DMS114 treated with DMSO at 0.1 percent for 48 hours (cell line): ENCODE measurements at regions not wholly inside any gene's neighbourhood (a gene's known extent, or its start where the extent isn't known, plus 50 kb on each side); places are given as distances from the start of the nearest gene placed in this dataset.
"Not testable (repeated sequence)": the region's sequence is repeated elsewhere in the genome, so short reads cannot be mapped to it uniquely, and the experiment has no call there.

Experiments
- DNase-seq: peaks from one replicate; lab custom pipeline; 2025; ENCODE audit not compliant: unreplicated experiment; lab: John Stamatoyannopoulos, UW

- no peak for DNase-seq
These were observed 749.4 kb downstream of the UQCRFS1 start for GRCh38 chr19:28463493-28464053.

- DNase-seq: no peak
These were observed 755.3 kb downstream of the UQCRFS1 start for GRCh38 chr19:28457620-28458019.

- DNase-seq: no peak
These were observed 756.1 kb downstream of the UQCRFS1 start for GRCh38 chr19:28456708-28457320.

GRCh38 chr19:28456252-28456651, 756.7 kb downstream of the UQCRFS1 start:
- DNase-seq: no peak

- no peak for DNase-seq
These were observed 758.9 kb downstream of the UQCRFS1 start for GRCh38 chr19:28454083-28454482.

GRCh38 chr19:28453420-28453819, 759.5 kb downstream of the UQCRFS1 start:
- DNase-seq: no peak

GRCh38 chr19:28449803-28450202, 763.1 kb downstream of the UQCRFS1 start:
- no peak for DNase-seq

- DNase-seq: no peak
These were observed 766.4 kb downstream of the UQCRFS1 start for GRCh38 chr19:28446511-28446910.

GRCh38 chr19:28445826-28446225, 767.1 kb downstream of the UQCRFS1 start:
- DNase-seq: no peak

GRCh38 chr19:28444362-28444761, 768.6 kb downstream of the UQCRFS1 start:
- DNase-seq: no peak

- DNase-seq: no peak
These were observed 769.6 kb downstream of the UQCRFS1 start for GRCh38 chr19:28443361-28443760.

GRCh38 chr19:28437390-28438346, 775.3 kb downstream of the UQCRFS1 start:
- no peak for DNase-seq

GRCh38 chr19:28436320-28436719, 776.6 kb downstream of the UQCRFS1 start:
- no peak for DNase-seq

- DNase-seq: no peak
These were observed 777.2 kb downstream of the UQCRFS1 start for GRCh38 chr19:28435551-28436271.

GRCh38 chr19:28434794-28435193, 778.2 kb downstream of the UQCRFS1 start:
- not testable (repeated sequence) for DNase-seq

- not testable (repeated sequence) for DNase-seq
These were observed 778.6 kb downstream of the UQCRFS1 start for GRCh38 chr19:28434365-28434764.

GRCh38 chr19:28433166-28433565, 779.8 kb downstream of the UQCRFS1 start:
- not testable (repeated sequence) for DNase-seq

- DNase-seq: no peak
These were observed 782.7 kb downstream of the UQCRFS1 start for GRCh38 chr19:28430214-28430613.

- DNase-seq: no peak
These were observed 783.6 kb downstream of the UQCRFS1 start for GRCh38 chr19:28429356-28429755.

- no peak for DNase-seq
These were observed 784.1 kb downstream of the UQCRFS1 start for GRCh38 chr19:28428663-28429348.
